ENCODE measurements at regions not wholly inside any gene's neighbourhood (a gene's known extent, or its start where the extent isn't known, plus 50 kb on each side); places are given as distances from the start of the nearest gene placed in this dataset.

DNA sequence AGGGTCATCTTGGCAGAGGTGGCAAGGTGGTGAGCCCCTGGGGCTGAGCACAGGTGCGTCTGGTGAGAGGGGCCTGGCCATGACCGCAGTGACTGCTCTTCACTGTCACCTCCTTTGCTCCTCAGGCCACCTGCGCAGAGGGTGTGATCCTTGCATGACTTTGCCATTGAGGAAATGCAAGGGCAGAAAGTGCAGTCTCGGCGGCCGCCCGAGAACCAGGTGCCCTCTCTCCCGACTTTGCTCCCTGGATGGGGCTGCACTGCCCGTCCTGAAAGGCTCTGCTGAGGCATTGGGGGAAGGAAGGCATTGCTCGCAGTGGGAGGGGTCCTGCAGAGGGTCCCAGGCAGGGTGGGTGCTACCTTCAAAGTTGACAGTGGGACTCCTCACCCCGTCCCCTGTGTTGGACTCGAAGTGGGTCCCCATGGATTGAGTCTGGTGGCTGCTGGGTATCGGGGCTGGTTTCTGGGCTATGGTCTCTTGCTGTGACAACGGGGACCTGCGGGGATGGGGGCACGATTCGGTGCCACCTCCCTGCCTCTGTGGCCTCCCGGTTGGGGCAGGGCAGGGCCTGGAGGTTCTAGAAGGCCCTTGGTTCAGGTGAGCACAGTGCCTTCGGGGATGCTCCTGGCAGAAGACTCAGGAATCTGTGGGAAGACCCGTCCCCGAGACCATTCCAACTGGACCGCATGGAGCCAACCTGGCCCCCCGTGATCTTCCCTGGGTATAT is 1239.4 kb downstream of the BRD1 start:
- Histone ChIP-seq H3K4me1 (ENCODE audit: control insufficient read depth, insufficient read depth, low read length) (no peaks in the 10 kb centered on the region), H4K91ac (ENCODE audit: insufficient read depth, low read depth, low read length) (no peak overlapping the region), H3K79me1 (ENCODE audit: low read depth in 1 of 2, low read length in 2 of 2) (no peaks in the 10 kb centered on the region), H3K36me3 (ENCODE audit: control insufficient read depth, insufficient read depth, low read length) (no peaks in the 10 kb centered on the region), H4K5ac (ENCODE audit: low read depth, low read length) (no peak overlapping the region), H3K9me1 (ENCODE audit: insufficient read depth, low read length) (no peaks in the 10 kb centered on the region), H2BK5ac (ENCODE audit: low read depth, low read length, poor library complexity, severe bottlenecking) (no peak overlapping the region), H3K4me2 (ENCODE audit: low read depth, low read length) (no peak overlapping the region), H3K9me3 (ENCODE audit: control insufficient read depth, insufficient read depth, low read length) (peaks cover 56% of the 10 kb centered on the region), H3K4me3 (ENCODE audit: insufficient read depth, low read depth, low read length) (no peak overlapping the region), H3K56ac (ENCODE audit: extremely low read depth, insufficient read depth, low read length) (no peak overlapping the region), H2AK5ac (ENCODE audit: low read depth, low read length) (no peak overlapping the region), H3K23ac (ENCODE audit: low read depth, low read length) (no peak overlapping the region), H3K18ac (ENCODE audit: low read depth, low read length) (no peak overlapping the region), H3K27ac (ENCODE audit: insufficient read depth, low read length) (no peak overlapping the region), H3K27me3 (ENCODE audit: control insufficient read depth, insufficient read depth, low read length) (no peaks in the 10 kb centered on the region), H2AFZ (replicated peaks; ENCODE audit: low read length, poor library complexity) (no peak overlapping the region), H4K20me1 (ENCODE audit: insufficient read depth, low read length) (no peaks in the 10 kb centered on the region), H3K9ac (ENCODE audit: low read depth, low read length) (no peak overlapping the region), H2BK15ac (ENCODE audit: low read depth, low read length) (no peak overlapping the region), H2BK120ac (ENCODE audit: low read depth, low read length) (no peak overlapping the region), H2AK9ac (replicated peaks; ENCODE audit: low read depth, low read length, poor library complexity) (no peak overlapping the region), H2BK20ac (ENCODE audit: low read depth, low read length) (no peak overlapping the region), H3K14ac (replicated peaks; ENCODE audit: low read depth, low read length) (no peak overlapping the region), H3K4ac (ENCODE audit: low read depth, low read length) (no peak overlapping the region), H4K8ac (ENCODE audit: low read depth in 2 of 2, low read length in 2 of 2) (no peak overlapping the region)
- no peak for ATAC-seq (ENCODE audit: low read depth)
- DNase-seq, result no peak
- TF ChIP-seq MXI1 (IDR thresholded peaks at IDR 0.05; ENCODE audit: borderline replicate concordance, low read depth, low read length) (no peak), CHD1 (IDR thresholded peaks at IDR 0.05; ENCODE audit: low read depth, low read length) (no peak), SMC3 (IDR thresholded peaks at IDR 0.05; ENCODE audit: low read depth, low read length) (no peak), MAZ (IDR thresholded peaks at IDR 0.05; ENCODE audit: borderline replicate concordance, low read depth, low read length) (no peak), RFX5 (IDR thresholded peaks at IDR 0.05; ENCODE audit: low read depth, low read length) (no peak), CEBPB (IDR thresholded peaks at IDR 0.05; ENCODE audit: low read depth, low read length) (no peak), RCOR1 (IDR thresholded peaks at IDR 0.05; ENCODE audit: insufficient replicate concordance, low read length) (no peak), BHLHE40 (IDR thresholded peaks at IDR 0.05; ENCODE audit: low read depth, low read length) (no peak), NFE2L2 (IDR thresholded peaks at IDR 0.05; ENCODE audit: low read depth, low read length) (no peak), POLR2A (IDR thresholded peaks at IDR 0.05; ENCODE audit: low read depth, low read length) (no peak), MAFK (IDR thresholded peaks at IDR 0.05; ENCODE audit: low read depth, low read length) (no peak), FOS (IDR thresholded peaks at IDR 0.05; ENCODE audit: low read depth, low read length) (no peak), RAD21 (IDR thresholded peaks at IDR 0.05; ENCODE audit: low read length) (no peak)
- TF ChIP-seq, protein P1, sequence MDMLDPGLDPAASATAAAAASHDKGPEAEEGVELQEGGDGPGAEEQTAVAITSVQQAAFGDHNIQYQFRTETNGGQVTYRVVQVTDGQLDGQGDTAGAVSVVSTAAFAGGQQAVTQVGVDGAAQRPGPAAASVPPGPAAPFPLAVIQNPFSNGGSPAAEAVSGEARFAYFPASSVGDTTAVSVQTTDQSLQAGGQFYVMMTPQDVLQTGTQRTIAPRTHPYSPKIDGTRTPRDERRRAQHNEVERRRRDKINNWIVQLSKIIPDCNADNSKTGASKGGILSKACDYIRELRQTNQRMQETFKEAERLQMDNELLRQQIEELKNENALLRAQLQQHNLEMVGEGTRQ (IDR thresholded peaks at IDR 0.05; ENCODE audit: low read depth, low read length), result no peak
- TF ChIP-seq, protein P2, sequence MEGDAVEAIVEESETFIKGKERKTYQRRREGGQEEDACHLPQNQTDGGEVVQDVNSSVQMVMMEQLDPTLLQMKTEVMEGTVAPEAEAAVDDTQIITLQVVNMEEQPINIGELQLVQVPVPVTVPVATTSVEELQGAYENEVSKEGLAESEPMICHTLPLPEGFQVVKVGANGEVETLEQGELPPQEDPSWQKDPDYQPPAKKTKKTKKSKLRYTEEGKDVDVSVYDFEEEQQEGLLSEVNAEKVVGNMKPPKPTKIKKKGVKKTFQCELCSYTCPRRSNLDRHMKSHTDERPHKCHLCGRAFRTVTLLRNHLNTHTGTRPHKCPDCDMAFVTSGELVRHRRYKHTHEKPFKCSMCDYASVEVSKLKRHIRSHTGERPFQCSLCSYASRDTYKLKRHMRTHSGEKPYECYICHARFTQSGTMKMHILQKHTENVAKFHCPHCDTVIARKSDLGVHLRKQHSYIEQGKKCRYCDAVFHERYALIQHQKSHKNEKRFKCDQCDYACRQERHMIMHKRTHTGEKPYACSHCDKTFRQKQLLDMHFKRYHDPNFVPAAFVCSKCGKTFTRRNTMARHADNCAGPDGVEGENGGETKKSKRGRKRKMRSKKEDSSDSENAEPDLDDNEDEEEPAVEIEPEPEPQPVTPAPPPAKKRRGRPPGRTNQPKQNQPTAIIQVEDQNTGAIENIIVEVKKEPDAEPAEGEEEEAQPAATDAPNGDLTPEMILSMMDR (conservative IDR thresholded peaks at IDR 0.05; ENCODE audit: low read depth, low read length), result no peak
- TF ChIP-seq, protein P3, sequence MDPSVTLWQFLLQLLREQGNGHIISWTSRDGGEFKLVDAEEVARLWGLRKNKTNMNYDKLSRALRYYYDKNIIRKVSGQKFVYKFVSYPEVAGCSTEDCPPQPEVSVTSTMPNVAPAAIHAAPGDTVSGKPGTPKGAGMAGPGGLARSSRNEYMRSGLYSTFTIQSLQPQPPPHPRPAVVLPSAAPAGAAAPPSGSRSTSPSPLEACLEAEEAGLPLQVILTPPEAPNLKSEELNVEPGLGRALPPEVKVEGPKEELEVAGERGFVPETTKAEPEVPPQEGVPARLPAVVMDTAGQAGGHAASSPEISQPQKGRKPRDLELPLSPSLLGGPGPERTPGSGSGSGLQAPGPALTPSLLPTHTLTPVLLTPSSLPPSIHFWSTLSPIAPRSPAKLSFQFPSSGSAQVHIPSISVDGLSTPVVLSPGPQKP (IDR thresholded peaks at IDR 0.05; ENCODE audit: borderline replicate concordance, low read depth, low read length), result no peak
- WGBS, 2 experiments (ENCODE audit: extremely low coverage in 2 of 2, insufficient read length in 1 of 2), result 64% methylated on average over 3 of the region's 23 CpGs; no CpG with 5 or more reads in 1 of the 2 experiments
- dilution Hi-C loops (cut with HindIII; ENCODE audit: low sequenced_read_pairs, unreplicated experiment), result no loop called here
- CTCF ChIA-PET, result no interaction called here
- intact Hi-C loops (cut with micrococcal nuclease), result no loop called here
- POLR2A ChIA-PET (ENCODE audit: unreplicated experiment), result no interaction called here
- in situ Hi-C loops (cut with MboI; ENCODE audit: low sequenced_read_pairs), result no loop called here
- BruUV-seq (replicated peaks), result no TSS peak

All from IMR-90 (cell line).